KMS-11 (cell line): ENCODE measurements at regions not wholly inside any gene's neighbourhood (a gene's known extent, or its start where the extent isn't known, plus 50 kb on each side); places are given as distances from the start of the nearest gene placed in this dataset.

Experiments used
- H2AFZ ChIP-seq: fragments of 200-600 bp; sonication (generic); 2 replicates; pipeline ENCODE4 v1.6.1; 2016; ENCODE audit warnings: antibody characterized with exemption, mixed run types, low read depth
- H3K27ac ChIP-seq: fragments of 200-600 bp; sonication (generic); 2 replicates; pipeline ENCODE4 v1.6.1; 2016; ENCODE audit warnings: mild to moderate bottlenecking, mixed run types
- H3K27me3 ChIP-seq: fragments of 200-600 bp; sonication (generic); 2 replicates; pipeline ENCODE4 v1.6.1; 2017; ENCODE audit warnings: mild to moderate bottlenecking, low read depth, mixed run types, moderate library complexity; ENCODE audit not compliant: insufficient read depth
- H3K36me3 ChIP-seq: fragments of 200-600 bp; sonication (generic); 2 replicates; pipeline ENCODE4 v1.6.1; 2017; ENCODE audit warnings: mild to moderate bottlenecking, mixed run types; ENCODE audit not compliant: insufficient read depth
- H3K4me1 ChIP-seq: fragments of 200-600 bp; sonication (generic); 2 replicates; pipeline ENCODE4 v1.6.1; 2016; ENCODE audit warnings: mild to moderate bottlenecking, low read depth, mixed run types; ENCODE audit not compliant: poor library complexity, severe bottlenecking
- H3K4me2 ChIP-seq: fragments of 200-600 bp; sonication (generic); 2 replicates; pipeline ENCODE4 v1.7.0; 2016; ENCODE audit warnings: mild to moderate bottlenecking, mixed run types
- H3K4me3 ChIP-seq: fragments of 200-600 bp; sonication (generic); IDR thresholded peaks from 2 replicates; pipeline ENCODE4 v1.6.1; 2017; ENCODE audit warnings: low read depth, low read length, mixed read lengths; ENCODE audit not compliant: insufficient read depth
- H3K79me2 ChIP-seq: fragments of 200-600 bp; sonication (generic); 2 replicates; pipeline ENCODE4 v1.6.1; 2016; ENCODE audit warnings: low read depth, mixed run types; ENCODE audit not compliant: insufficient read depth
- H3K9ac ChIP-seq: fragments of 200-600 bp; sonication (generic); 2 replicates; pipeline ENCODE4 v1.6.1; 2016; ENCODE audit warnings: mild to moderate bottlenecking, mixed run types
- H4K20me1 ChIP-seq: fragments of 200-600 bp; sonication (generic); 2 replicates; pipeline ENCODE4 v1.6.1; 2016; ENCODE audit warnings: mild to moderate bottlenecking, mixed run types; ENCODE audit not compliant: insufficient read depth
- CTCF ChIP-seq: fragments of 200-600 bp; sonication (generic); conservative IDR thresholded peaks from 2 replicates; pipeline ENCODE4 v1.6.1; 2017; ENCODE audit warnings: low read depth, mild to moderate bottlenecking, antibody characterized with exemption, low read length, moderate library complexity, mixed read lengths

- Histone ChIP-seq H3K36me3 (no peaks in the 10 kb centered on the region), H3K27me3 (no peaks in the 10 kb centered on the region), H3K4me1 (no peaks in the 10 kb centered on the region), H3K9ac (no peak overlapping the region), H3K79me2 (no peaks in the 10 kb centered on the region), H2AFZ (no peak overlapping the region), H4K20me1 (no peaks in the 10 kb centered on the region), H3K27ac (no peak overlapping the region), H3K4me2 (no peak overlapping the region), H3K4me3 (no peak overlapping the region)
- no peak for TF ChIP-seq CTCF
These were observed 133.8 kb downstream of the FOXA2 start for GRCh38 chr20:22450537-22450936.

- Histone ChIP-seq H3K4me1 (no peaks in the 10 kb centered on the region), H3K4me2 (no peak overlapping the region), H3K79me2 (no peaks in the 10 kb centered on the region), H3K27ac (no peak overlapping the region), H3K4me3 (no peak overlapping the region), H3K27me3 (no peaks in the 10 kb centered on the region), H2AFZ (no peak overlapping the region), H3K9ac (no peak overlapping the region), H4K20me1 (no peaks in the 10 kb centered on the region), H3K36me3 (no peaks in the 10 kb centered on the region)
- TF ChIP-seq CTCF, result no peak
These were observed 135.0 kb downstream of the FOXA2 start for GRCh38 chr20:22449188-22449973.

GRCh38 chr20:22447447-22447778, 137.0 kb downstream of the FOXA2 start:
- no peak overlapping the region for H3K4me3 ChIP-seq
- no peak overlapping the region for H3K27ac ChIP-seq
- no peaks in the 10 kb centered on the region for H3K36me3 ChIP-seq
- no peak overlapping the region for H3K4me2 ChIP-seq
- no peaks in the 10 kb centered on the region for H4K20me1 ChIP-seq
- no peak overlapping the region for H3K9ac ChIP-seq
- no peaks in the 10 kb centered on the region for H3K4me1 ChIP-seq
- no peaks in the 10 kb centered on the region for H3K79me2 ChIP-seq
- TF ChIP-seq CTCF, result no peak
- no peaks in the 10 kb centered on the region for H3K27me3 ChIP-seq
- no peak overlapping the region for H2AFZ ChIP-seq

- Histone ChIP-seq H3K4me3 (no peak overlapping the region), H3K27me3 (no peaks in the 10 kb centered on the region), H3K27ac (no peak overlapping the region), H3K4me2 (no peak overlapping the region), H4K20me1 (no peaks in the 10 kb centered on the region), H2AFZ (no peak overlapping the region), H3K4me1 (no peaks in the 10 kb centered on the region), H3K9ac (no peak overlapping the region), H3K79me2 (no peaks in the 10 kb centered on the region), H3K36me3 (no peaks in the 10 kb centered on the region)
- TF ChIP-seq CTCF, result no peak
These were observed 137.5 kb downstream of the FOXA2 start for GRCh38 chr20:22446613-22447446.
